OCI-LY1 (cell line): ENCODE measurements at regions not wholly inside any gene's neighbourhood (a gene's known extent, or its start where the extent isn't known, plus 50 kb on each side); places are given as distances from the start of the nearest gene placed in this dataset.

Source experiments
- H2AFZ ChIP-seq: fragments of 200-600 bp; sonication (generic), shearing (Covaris generic); 2 replicates; pipeline ENCODE4 v1.6.0; 2014; ENCODE audit warnings: antibody characterized with exemption, mild to moderate bottlenecking, low read length
- H3F3A ChIP-seq: fragments of 200-600 bp; sonication (generic), shearing (Covaris generic); 2 replicates; pipeline ENCODE4 v1.6.0; 2014; ENCODE audit warnings: mild to moderate bottlenecking, antibody characterized with exemption, low read length, moderate library complexity; ENCODE audit not compliant: insufficient read depth
- H3K27ac ChIP-seq: fragments of 200-600 bp; sonication (generic); 2 replicates; pipeline ENCODE4 v1.5.1; 2014; ENCODE audit warnings: low read length, mixed run types, mild to moderate bottlenecking, low read depth; ENCODE audit not compliant: poor library complexity, severe bottlenecking
- H3K27me3 ChIP-seq: fragments of 200-600 bp; sonication (generic); 2 replicates; pipeline ENCODE4 v1.6.0; 2014; ENCODE audit warnings: antibody characterized with exemption, mild to moderate bottlenecking, low read length, moderate library complexity; ENCODE audit not compliant: insufficient read depth
- H3K36me3 ChIP-seq: fragments of 200-600 bp; sonication (generic); 2 replicates; pipeline ENCODE4 v1.6.1; 2014; ENCODE audit warnings: mild to moderate bottlenecking, antibody characterized with exemption, low read length, moderate library complexity, mixed read lengths; ENCODE audit not compliant: insufficient read depth
- H3K4me1 ChIP-seq: fragments of 200-600 bp; sonication (generic); 2 replicates; pipeline ENCODE4 v1.5.1; 2014; ENCODE audit warnings: mild to moderate bottlenecking, low read length, moderate library complexity; ENCODE audit not compliant: insufficient read depth, severe bottlenecking
- H3K4me2 ChIP-seq: fragments of 200-600 bp; sonication (generic), shearing (Covaris generic); 2 replicates; pipeline ENCODE4 v1.6.1; 2014; ENCODE audit warnings: low read length
- H3K4me3 ChIP-seq: fragments of 200-600 bp; sonication (generic); 2 replicates; pipeline ENCODE4 v1.5.1; 2014; ENCODE audit warnings: low read length, low read depth, mild to moderate bottlenecking, mixed read lengths; ENCODE audit not compliant: poor library complexity, severe bottlenecking
- H3K79me2 ChIP-seq: fragments of 200-600 bp; shearing (Covaris generic); 2 replicates; pipeline ENCODE4 v1.6.1; 2016; ENCODE audit warnings: mixed run types, low read length, mixed read lengths; ENCODE audit not compliant: insufficient read depth
- H3K9ac ChIP-seq: fragments of 200-600 bp; sonication (generic), shearing (Covaris generic); 2 replicates; pipeline ENCODE4 v1.6.1; 2014; ENCODE audit warnings: mild to moderate bottlenecking, low read length, mixed read lengths
- H3K9me2 ChIP-seq: fragments of 200-600 bp; sonication (generic), shearing (Covaris generic); 2 replicates; pipeline ENCODE4 v1.6.1; 2014; ENCODE audit warnings: low read depth, mild to moderate bottlenecking, low read length, mixed read lengths
- H3K9me3 ChIP-seq: fragments of 200-600 bp; shearing (Covaris generic); 2 replicates; pipeline ENCODE4 v1.6.1; 2014; ENCODE audit warnings: low read length, mixed read lengths
- H4K20me1 ChIP-seq: fragments of 200-600 bp; sonication (generic), shearing (Covaris generic); 2 replicates; pipeline ENCODE4 v1.6.0; 2016; ENCODE audit warnings: mild to moderate bottlenecking, low read length; ENCODE audit not compliant: insufficient read depth
- EZH2 ChIP-seq: fragments of 200-600 bp; sonication (generic), shearing (Covaris generic); IDR thresholded peaks from 2 replicates; pipeline ENCODE4 v1.8.0; 2017; ENCODE audit warnings: borderline replicate concordance, mixed run types, mild to moderate bottlenecking, antibody characterized with exemption, low read length, moderate library complexity, mixed read lengths
- TF ChIP-seq, protein P1 (sequence below): fragments of 200-600 bp; sonication (generic), shearing (Covaris generic); IDR thresholded peaks from 2 replicates; pipeline ENCODE4 v1.5.1; 2017; ENCODE audit warnings: mild to moderate bottlenecking, antibody characterized with exemption, low read length, moderate library complexity, mixed read lengths

DNA sequence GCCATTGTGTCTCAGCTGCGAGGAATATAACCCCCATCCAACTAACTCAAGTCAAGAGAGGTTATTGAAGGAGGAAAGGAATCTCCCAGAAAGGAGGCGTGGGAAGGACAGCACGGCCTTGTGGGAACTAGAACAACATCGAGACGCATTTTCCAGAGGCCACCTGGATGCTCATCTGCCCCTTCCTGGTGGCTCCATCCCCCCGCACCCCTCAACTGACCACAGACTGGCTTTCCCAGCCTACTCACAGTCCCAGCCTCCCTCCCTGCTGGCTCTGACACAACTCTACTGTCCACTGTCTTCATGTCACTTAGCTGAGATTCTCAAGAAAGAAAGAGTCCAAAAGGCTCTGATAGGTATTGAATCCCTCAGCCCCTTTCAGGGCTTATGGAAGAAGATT is 66.0 kb upstream of the CLMN start:
- Histone ChIP-seq H4K20me1 (no peaks in the 10 kb centered on the region), H3K27ac (no peak overlapping the region), H3K27me3 (no peaks in the 10 kb centered on the region; the same call in 1 of the 2 replicates), H3K9me2 (no peaks in the 10 kb centered on the region), H3K9me3 (no peaks in the 10 kb centered on the region), H3K9ac (no peak overlapping the region), H2AFZ (no peak overlapping the region), H3K79me2 (no peaks in the 10 kb centered on the region), H3K36me3 (no peaks in the 10 kb centered on the region), H3K4me2 (no peak overlapping the region), H3F3A (no peaks in the 10 kb centered on the region), H3K4me1 (no peaks in the 10 kb centered on the region), H3K4me3 (no peak overlapping the region)
- no peak for TF ChIP-seq EZH2
- TF ChIP-seq, protein P1, sequence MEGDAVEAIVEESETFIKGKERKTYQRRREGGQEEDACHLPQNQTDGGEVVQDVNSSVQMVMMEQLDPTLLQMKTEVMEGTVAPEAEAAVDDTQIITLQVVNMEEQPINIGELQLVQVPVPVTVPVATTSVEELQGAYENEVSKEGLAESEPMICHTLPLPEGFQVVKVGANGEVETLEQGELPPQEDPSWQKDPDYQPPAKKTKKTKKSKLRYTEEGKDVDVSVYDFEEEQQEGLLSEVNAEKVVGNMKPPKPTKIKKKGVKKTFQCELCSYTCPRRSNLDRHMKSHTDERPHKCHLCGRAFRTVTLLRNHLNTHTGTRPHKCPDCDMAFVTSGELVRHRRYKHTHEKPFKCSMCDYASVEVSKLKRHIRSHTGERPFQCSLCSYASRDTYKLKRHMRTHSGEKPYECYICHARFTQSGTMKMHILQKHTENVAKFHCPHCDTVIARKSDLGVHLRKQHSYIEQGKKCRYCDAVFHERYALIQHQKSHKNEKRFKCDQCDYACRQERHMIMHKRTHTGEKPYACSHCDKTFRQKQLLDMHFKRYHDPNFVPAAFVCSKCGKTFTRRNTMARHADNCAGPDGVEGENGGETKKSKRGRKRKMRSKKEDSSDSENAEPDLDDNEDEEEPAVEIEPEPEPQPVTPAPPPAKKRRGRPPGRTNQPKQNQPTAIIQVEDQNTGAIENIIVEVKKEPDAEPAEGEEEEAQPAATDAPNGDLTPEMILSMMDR, result no peak

DNA sequence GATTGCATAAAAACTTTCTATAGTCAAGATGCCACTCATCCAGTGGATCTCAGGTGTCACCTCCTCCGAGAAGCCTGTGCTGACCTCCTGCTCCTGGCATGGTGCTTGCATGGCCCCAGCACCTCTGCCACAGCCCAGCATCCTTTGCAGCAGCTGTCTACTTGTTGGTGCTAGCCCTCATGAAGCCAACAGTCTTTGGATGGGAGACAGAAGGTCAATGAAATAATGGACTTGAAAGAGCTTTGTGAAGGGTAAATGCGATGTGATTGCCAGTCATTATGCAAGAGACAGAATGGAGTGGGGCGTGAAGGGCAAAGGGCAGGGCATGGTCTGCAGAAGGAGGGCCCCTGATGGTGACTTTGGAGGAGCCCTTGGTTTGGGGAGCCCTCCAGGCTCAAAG is 63.0 kb upstream of the CLMN start:
- H3F3A ChIP-seq, result no peaks in the 10 kb centered on the region
- no peak overlapping the region for H3K4me3 ChIP-seq
- H3K27me3 ChIP-seq, result no peaks in the 10 kb centered on the region; the same call in 1 of the 2 replicates
- no peaks in the 10 kb centered on the region for H3K79me2 ChIP-seq
- no peak overlapping the region for H3K9ac ChIP-seq
- no peaks in the 10 kb centered on the region for H3K9me2 ChIP-seq
- no peaks in the 10 kb centered on the region for H3K36me3 ChIP-seq
- H3K27ac ChIP-seq, result no peak overlapping the region
- peaks cover 4% of the 10 kb centered on the region; the same call in 1 of the 2 replicates for H3K9me3 ChIP-seq
- no peaks in the 10 kb centered on the region for H3K4me1 ChIP-seq
- TF ChIP-seq, protein P1, result no peak
- no peak for TF ChIP-seq EZH2
- H2AFZ ChIP-seq, result no peak overlapping the region
- no peak overlapping the region for H3K4me2 ChIP-seq
- H4K20me1 ChIP-seq, result no peaks in the 10 kb centered on the region

DNA sequence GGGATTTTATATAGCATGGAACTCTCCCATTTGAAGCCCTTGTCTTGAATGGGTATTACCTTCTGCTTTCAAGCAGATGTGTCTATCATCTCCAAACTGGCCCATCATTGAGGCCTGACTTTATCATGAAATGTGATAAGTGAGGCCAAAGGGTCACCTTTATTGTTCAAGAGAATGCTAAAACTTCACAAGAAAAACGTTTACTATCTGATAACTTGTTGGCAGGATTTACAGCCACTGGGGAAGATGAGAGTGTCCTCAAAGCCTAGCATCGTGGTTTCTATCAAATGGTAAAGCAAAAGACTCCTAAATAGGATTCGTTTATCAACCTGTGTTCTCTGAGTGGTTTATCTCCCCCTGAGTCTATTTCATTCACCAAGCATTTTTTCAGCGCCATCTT is 62.0 kb upstream of the CLMN start:
- H3F3A ChIP-seq, result no peaks in the 10 kb centered on the region
- no peaks in the 10 kb centered on the region for H3K79me2 ChIP-seq
- H3K9me2 ChIP-seq, result no peaks in the 10 kb centered on the region
- H2AFZ ChIP-seq, result no peak overlapping the region
- H3K9ac ChIP-seq, result no peak overlapping the region
- H3K27ac ChIP-seq, result no peak overlapping the region
- H3K27me3 ChIP-seq, result no peaks in the 10 kb centered on the region; the same call in 1 of the 2 replicates
- no peaks in the 10 kb centered on the region for H3K4me1 ChIP-seq
- no peaks in the 10 kb centered on the region for H4K20me1 ChIP-seq
- no peaks in the 10 kb centered on the region for H3K36me3 ChIP-seq
- peaks cover 4% of the 10 kb centered on the region; the same call in 1 of the 2 replicates for H3K9me3 ChIP-seq
- TF ChIP-seq, protein P1, result no peak
- TF ChIP-seq EZH2, result no peak
- no peak overlapping the region for H3K4me2 ChIP-seq
- H3K4me3 ChIP-seq, result no peak overlapping the region
